GM18861 (cell line): ENCODE measurements at regions not wholly inside any gene's neighbourhood (a gene's known extent, or its start where the extent isn't known, plus 50 kb on each side); places are given as distances from the start of the nearest gene placed in this dataset.

Experiments used
- ATAC-seq: cut with Tn5 transposase; IDR thresholded peaks from one replicate; pipeline ENCODE4 v1.9.1; 2021; ENCODE audit not compliant: unreplicated experiment

DNA sequence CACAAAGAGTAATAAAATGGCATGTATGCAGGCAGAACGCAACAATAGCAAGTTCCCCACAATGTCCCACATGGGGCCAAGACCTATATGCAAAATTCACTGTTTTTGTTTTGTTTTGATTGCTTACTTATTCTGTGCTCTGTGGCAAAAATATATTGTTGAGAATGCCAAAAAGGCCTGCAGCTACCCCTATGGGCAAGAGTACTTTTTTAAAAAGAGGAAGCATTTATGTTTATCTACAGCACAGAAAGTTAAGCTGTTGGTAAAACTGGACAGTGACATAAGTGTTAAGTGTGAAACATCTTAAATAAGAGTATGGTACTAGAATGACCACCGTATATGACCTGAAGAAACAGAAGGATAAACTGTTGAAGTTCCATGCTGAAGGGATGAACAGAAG lies 301.9 kb upstream of the ZC3H12C start:
- ATAC-seq = no peak

DNA sequence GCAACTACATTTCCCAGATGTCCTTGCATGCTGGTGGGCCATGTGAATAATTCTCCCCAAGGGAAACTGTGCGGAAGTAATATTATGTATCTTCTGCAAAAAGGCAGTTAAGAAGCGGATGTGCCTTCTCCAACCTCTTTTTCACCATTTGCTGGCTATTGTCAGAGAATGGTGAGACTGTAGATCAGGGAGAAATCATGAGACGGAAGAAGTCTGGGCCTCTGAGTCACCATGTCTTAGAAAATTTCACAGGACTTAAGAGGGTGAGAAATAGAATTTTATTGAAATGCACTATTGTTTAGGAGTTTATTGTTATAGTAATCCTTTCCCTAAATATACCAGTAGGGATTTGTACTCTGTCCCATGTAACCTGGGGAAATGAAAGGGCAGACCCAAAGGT lies 298.7 kb upstream of the ZC3H12C start:
- ATAC-seq = no peak

- ATAC-seq = no peak
Observed at GRCh38 chr11:109795234-109795633, 298.0 kb upstream of the ZC3H12C start.

- no peak for ATAC-seq
Observed at GRCh38 chr11:109796253-109796652, 296.9 kb upstream of the ZC3H12C start.

GRCh38 chr11:109798521-109798920 lies 294.7 kb upstream of the ZC3H12C start:
- no peak for ATAC-seq

GRCh38 chr11:109799604-109800003 lies 293.6 kb upstream of the ZC3H12C start:
- no peak for ATAC-seq

- ATAC-seq = no peak
Observed at GRCh38 chr11:109804911-109805310, 288.3 kb upstream of the ZC3H12C start.

GRCh38 chr11:109806205-109806604 lies 287.0 kb upstream of the ZC3H12C start:
- no peak for ATAC-seq

- ATAC-seq = no peak
Observed at GRCh38 chr11:109808569-109808968, 284.6 kb upstream of the ZC3H12C start.

DNA sequence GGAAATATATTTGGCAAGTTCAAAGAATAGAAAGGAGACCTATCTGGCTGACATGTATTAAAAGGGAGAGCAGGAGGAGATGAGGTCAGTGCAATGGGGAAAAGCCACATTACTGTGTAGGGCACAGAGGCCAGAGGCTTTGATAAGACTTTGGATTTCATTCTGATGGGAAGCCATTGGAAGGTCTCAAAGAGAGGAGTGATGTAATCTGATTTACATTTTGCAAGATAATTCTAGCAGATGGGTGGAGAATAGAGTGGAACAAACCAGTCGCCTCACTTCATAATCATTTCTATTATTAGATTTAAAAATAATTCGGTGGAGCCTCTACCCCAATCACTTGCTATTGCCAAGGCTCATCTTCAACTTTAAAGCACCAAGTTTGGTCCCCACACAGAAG lies 278.4 kb upstream of the ZC3H12C start:
- no peak for ATAC-seq

DNA sequence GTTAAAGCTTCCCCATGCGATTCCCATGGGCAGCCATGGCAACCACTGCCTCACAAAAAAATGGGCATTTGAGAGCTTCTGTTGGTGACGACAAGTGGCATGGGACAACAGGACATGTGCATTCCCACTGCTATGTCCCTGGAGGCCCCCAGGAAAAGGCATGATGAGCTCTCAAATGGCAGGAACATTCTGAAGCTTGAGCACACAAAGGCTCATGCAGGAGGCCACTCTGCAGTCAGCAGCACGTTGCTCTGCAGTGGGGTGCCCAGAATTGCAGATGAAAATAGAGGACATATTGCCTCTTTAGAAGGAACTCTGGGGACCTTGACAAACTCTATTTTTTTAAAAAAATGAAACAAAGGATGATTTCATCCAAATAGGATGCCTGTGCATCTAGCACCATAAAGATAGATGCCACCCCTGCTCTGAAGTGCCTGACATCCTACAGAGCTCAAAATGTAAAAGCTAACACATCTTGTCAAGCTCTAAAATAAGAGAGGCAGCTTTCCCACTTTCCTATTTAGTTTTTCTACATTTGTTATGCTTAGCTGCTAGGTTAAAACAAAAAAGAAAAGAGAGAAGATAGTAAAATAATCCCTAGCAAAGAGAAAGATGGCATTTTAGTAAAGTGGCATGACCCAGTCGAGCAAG lies 277.6 kb upstream of the ZC3H12C start:
- no peak for ATAC-seq

DNA sequence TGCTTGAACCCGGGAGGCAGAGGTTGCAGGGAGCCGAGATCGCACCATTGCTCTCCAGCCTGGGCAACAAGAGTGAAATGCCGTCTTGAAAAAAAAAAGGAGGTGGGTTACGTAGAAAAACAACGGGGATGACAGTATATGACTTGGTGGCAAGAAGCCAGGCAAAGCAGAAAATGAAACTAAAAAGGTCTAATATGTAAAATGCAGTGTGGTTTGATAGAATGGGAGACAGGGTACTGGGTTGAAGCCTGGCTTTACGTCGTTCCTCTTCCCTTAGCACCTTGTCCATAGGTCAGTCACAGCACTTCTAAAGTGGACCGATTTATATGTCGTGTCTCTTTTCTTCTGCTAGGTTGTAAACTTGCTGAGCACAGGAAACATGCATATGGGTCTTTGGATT lies 274.9 kb upstream of the ZC3H12C start:
- no peak for ATAC-seq

- no peak for ATAC-seq
Observed at GRCh38 chr11:109819410-109819809, 273.8 kb upstream of the ZC3H12C start.

DNA sequence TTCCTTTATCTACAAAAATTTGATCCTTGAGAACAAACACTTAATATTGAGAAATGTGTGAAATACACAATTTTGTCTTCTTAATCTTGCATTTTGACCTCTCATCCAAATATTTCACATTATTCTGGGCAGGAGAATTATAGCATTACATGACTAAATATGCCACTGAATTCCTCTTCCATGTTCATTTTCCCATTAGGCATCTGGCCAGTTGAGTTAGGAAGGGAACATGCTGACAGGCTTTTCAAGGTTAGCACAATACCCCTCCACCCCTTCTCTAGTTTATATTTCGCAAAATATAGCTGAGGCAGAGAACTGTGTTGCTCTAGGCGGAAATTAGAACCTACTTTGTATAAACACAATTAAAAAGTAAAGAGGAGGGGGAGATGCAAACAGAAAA lies 271.7 kb upstream of the ZC3H12C start:
- ATAC-seq = no peak

DNA sequence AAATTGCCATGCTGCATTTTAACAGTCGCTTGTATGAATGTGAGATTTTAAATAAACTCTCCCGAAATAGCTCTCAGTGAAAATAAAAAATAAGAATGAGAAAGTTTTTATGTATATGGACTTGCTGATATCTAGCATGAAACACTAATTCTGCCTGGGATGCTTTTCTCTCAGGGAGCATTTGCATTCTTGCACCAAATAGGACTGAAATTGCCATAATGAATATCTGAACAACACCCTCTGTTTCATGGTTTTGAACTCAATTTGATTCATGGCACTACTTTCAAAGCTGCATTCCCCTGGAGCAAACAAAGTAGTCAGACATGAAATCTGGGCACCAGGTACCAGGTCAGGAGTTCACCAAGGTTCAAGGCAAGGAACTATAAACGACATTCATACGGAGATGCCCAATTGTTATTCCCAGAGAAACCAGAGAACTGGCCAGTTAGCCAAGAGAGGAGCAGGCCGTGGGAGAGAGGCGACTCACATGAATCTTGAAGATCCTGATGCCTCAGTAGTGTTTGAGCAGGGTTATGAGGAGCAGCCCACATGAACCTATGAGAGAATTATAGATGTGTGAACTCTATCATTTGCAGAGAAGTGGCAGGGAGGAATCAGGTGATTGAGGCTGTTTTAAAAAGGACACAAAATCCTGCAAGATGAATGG lies 270.6 kb upstream of the ZC3H12C start:
- no peak for ATAC-seq

GRCh38 chr11:109828387-109828786 lies 264.8 kb upstream of the ZC3H12C start:
- no peak for ATAC-seq

DNA sequence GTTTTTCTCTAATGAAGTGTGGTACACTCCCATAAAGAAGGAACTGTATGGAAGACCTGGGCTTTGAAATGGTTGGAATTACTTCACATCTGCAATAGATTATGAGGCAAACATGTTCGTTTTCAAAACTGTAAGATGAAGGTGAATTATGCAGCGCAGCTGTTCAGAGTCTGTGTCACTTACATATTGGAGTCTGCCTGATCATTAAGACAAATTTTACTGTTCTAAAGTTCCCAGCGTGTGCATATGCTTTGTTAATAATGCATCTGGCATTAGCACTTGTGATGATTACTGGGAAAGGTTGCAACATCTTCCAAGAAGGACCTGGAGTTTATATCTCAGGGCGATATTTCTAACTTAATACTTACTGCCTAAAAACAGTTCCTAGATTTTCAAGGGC lies 255.2 kb upstream of the ZC3H12C start:
- no peak for ATAC-seq

- ATAC-seq = no peak
Observed at GRCh38 chr11:109845437-109845836, 247.8 kb upstream of the ZC3H12C start.

DNA sequence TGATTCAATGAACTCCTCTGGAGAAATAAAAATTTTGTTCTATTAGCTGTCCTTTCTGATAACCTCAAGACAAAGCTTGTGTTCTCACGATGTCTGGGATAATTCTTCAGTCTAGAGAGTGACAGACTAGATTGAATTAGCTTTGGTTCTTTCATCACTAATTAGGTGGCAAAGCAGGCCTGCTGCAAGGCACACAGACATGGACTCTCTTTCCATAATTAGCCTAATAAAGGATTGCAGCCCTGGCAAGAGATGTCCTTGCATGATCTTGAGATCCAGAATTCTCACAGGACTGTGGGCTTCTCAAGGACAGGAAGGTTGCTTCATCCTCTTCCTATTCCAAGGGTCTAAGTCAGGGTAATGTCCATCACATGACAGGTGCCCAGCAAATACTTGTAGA lies 245.6 kb upstream of the ZC3H12C start:
- no peak for ATAC-seq

DNA sequence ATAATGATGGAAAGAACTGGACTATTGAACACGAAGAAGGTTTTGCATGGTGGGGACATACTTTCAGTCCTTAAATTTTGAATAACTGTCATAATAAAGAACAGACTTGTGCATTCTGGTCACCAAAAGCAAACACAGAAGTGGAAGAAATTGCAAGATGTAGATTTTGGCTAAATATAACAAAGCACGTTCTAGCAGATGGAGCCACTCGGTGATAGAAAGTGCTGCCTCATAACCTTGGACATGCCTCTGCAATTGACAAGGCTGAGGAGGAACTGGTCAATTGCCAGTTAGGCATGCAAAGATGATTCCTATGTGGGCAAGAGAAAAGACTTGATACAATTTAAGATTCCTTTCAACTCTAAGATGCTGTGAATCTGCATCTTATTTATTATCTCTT lies 244.1 kb upstream of the ZC3H12C start:
- no peak for ATAC-seq

- no peak for ATAC-seq
Observed at GRCh38 chr11:109849946-109850345, 243.2 kb upstream of the ZC3H12C start.

DNA sequence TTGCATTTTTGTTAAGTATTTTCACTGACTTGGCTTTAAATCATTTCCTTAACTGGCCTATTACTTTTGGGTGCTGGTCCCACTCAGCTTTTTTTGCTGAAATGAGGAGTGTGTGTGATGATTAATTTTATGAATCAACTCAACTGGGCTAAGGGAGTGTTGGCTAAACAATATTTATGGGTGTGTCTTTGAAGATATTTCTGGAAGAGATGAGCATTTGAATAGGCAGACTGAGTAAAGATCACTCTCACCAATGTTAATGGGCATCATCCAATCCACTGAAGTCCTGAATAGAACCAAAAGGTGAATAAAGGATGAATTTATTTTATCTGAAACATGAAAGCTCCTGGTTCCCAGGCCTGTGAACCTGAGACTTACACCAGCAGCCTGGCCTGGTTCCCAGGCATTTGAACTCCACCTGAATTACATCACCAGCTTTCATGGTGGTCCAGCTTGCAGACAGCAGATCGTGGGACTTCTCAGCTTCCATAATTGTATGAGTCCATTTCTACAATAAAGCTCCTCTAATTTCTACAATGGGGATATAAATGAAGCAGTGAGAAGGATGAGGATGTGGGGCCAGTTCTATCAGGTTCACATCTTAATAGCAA lies 241.3 kb upstream of the ZC3H12C start:
- no peak for ATAC-seq
